ENCODE measurements at regions not wholly inside any gene's neighbourhood (a gene's known extent, or its start where the extent isn't known, plus 50 kb on each side); places are given as distances from the start of the nearest gene placed in this dataset.
"Not testable (repeated sequence)": the region's sequence is repeated elsewhere in the genome, so short reads cannot be mapped to it uniquely, and the experiment has no call there.

DNA sequence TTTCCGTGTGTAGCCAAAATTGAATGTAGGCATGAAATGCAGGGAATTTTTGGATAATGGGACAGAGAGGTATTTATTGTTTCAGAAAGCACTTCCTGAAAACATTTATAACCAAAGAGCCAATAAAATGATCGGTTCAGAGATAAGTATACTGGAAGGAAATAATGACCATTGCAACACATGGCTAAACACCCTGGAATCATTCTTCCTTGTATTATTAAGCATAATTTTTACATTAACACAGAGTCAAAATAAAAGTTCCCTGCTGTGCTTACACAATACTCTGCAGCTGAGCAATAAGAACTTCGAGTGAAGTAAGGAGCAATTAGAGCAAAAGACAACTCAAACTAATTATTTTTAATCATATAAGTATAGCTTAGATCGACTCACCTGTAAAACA is 648.3 kb downstream of the TNS3 start:
- DNase-seq (ENCODE audit: low spot score): no peak

DNA sequence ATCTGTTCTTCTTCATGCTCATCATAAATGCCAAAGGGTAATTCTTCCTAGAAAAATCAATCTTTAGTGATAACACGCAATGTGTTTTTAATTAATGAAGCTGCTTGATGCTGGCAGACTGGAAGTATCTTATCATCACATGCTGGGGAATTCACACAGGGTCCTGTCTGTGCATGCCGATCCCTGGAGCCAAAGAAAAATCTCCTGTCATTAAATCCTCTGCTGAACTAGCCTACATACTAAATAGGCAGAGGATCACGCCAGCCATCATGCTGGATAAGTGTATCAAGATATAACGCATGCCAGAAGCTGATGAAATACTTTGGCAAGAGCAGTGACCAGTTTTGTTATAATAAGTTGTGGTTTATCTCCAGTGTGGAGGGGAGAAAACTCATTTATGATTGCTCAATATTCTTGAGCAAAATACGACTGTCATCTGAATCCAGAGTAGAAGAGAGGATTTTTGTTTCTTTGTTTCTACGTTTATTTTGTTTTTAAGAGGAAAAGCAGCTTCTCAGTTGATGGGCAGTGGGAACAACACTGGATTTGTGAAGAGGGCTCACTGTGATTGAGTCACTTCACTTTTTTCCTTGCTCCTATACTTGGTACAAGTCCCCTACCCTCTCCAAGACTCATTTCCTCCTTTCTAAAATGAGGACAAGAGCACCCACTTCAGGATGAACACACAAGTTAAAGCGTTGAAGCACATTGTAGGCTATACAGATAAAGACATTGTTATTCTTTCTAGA is 649.1 kb downstream of the TNS3 start:
- peak; percentile 63 for DNase-seq (ENCODE audit: low spot score)

DNA sequence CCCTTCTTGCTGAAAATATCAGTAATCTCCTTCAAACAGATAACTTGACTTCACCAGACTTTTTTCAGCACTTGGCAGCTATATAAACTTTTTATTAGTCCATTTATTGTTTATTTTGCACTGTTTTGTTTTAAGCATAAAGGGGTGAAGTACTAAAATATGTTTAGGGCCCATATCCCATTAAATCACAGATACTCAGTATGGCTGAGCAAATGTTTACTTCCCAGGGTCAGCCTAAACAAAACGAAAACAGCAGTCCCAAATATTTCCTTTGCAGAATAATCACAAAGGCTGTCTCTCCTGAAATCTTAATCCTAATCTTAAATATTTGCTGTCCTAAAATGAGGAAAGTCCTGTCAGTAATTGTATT is 649.6 kb downstream of the TNS3 start:
- DNase-seq (ENCODE audit: low spot score): no peak

DNA sequence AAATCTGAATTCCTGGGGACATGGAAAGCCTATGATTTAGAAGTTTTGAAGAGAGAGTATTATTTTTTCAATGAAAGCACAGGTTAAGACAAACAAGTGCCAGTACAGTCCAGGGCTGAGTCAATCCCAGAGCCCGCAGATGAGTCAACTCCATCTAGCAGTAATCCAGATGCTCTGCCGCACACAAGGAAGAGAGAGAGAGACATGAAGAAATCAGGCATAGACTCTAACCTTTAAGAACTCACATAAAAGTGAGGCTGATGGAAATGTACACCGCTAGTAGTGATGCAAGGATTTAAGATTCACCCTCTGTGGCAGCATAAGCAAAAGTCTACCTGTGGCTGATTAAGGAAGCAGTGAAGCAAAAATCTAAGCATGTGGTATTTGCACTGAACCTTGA is 651.5 kb downstream of the TNS3 start:
- peak; percentile 76 for DNase-seq (ENCODE audit: low spot score)

DNA sequence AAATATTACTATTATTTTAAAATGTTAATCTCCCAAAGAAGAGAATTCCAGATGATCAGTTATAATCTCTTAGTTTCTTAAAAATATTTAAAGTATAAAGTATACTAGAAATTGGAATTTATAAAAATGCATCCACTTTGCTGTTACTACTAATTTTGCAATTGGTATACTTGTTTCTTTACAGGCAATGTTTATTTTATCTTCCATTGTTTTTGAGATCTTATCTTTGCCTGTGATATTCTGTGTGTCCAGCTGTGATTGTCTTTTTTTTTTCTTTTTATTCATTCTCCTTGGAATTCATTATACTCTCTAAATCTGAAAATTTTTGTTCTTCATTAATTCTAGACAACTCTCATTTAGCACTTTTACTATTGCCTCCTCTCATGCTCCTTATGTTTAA is 652.6 kb downstream of the TNS3 start:
- no peak for DNase-seq (ENCODE audit: low spot score)

DNA sequence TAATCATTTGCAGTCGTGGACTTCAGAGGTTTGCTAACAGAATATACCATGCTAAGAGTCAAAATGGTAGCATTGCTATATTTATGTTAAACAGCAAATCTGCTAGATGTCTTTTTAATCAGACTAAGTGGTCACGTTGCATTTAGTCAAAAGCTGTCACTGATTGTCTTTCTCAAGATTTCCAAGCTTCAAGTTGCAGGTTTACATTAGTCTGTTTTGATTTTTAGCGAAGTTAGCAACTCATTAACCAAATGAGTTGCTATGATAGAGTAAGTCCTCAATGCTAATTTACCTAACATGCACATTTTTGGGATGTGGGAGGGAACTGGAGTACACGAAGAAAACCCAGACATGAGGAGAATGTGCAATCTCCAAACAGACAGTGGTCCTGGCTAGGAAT is 653.2 kb downstream of the TNS3 start:
- DNase-seq (ENCODE audit: low spot score): no peak

DNA sequence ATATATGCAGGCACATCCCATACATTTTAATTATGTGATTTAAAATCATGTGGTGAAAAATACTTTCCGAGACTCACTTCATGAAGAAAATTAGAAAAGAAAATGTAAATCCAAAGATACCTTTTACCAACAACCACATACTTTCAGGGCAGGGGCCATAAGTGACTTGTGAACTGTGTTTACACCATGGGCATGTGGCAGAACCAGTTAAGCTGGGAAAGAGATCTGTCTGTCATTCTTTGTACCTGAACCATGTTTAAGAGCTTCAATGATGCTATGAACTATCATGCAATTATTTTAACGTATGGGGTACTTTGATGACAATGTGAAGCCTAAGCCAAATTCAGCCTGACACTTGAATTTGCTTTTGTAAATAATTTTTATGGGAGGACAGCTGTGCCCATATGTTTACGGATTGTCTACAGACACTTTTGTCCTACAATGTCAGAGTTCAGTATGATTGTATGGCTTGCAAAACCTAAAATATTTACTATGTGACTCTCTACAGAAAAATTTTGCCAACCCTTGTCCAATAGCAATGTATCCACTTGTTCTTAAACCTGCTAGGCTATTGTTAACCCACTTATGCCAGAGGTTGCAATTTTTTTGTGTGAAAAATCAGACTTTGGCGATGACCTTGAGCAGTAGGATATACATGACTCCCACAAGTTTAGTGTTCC is 654.6 kb downstream of the TNS3 start:
- DNase-seq (ENCODE audit: low spot score): no peak

DNA sequence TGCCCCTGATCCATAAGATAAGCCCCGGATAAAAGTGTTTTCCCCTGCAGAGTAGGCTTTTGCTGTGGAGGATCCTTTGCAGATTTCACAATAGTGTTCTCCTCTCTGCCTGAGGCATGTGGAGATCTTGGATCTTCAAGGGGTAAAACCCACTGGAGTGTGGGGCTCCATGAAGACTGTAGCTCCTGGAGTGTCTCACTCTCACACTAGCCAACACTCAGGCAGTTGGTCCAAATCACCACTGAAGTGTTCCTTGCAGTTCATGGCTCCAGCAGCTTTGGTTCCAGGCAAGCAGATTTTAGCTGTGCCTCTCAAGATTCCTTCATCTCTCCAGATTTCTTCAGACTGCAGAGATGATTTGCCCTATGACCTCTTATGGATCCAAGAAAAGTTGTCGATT is 665.3 kb downstream of the TNS3 start:
- no peak for DNase-seq (ENCODE audit: low spot score)

DNA sequence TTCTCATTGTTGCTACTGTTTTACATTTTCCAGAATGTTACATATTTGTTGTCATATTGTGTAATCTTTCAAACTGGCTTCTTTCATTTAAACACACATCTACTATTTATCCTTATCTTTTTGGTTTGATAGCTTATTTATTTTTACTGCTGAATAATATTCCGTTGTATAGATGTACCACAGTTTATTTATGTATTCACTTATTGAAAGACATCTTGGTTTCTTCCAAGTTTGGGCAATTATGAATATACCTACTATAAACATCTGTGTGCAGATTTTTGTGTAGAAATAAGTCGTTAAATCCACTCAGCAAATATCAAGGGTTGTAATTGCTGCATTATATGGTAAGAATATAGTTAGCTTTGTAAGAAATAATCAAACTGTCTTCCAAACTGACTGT is 669.2 kb downstream of the TNS3 start:
- no peak for DNase-seq (ENCODE audit: low spot score)

DNA sequence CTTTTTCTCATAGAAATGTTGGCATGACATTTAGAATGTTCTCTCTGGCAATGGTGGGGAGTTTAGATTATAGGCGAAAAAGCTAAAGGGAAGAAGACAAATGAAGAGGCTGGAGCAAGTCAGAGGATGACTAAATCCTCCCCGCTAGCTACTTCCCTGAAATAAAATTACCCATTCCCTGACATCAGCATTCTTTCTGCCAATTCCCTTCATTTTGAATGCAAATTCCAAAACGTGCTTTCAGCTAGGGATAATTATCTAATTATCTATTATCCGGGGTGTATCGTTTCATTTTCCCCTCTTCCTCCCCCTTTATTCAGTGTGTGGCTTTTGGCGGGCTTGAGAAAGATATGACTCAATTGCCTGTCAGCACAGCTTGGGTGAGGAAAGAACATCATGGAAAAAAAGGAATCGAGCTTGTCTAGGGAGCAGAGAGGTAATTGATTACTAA is 672.3 kb downstream of the TNS3 start:
- no peak for DNase-seq (ENCODE audit: low spot score)

DNA sequence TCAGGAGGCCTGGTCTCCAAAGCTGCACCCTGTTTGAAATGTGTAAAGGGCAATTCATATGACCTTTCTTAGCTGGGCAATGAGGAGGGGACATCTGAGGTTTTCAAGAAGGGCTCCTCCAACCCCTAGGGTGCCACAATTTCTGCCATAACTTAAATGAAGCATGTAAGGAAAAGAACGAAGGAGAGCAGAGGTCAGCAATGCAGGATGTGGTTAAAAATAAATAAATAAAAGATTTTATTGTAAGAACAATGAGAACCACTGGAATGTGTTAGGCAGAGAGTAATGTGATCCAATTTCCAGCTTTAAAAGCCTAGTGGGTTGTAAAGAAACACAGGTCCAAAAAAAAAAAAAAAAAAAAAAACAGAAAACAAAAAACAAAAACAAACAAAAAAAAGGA is 673.1 kb downstream of the TNS3 start:
- peak; percentile 69 for DNase-seq (ENCODE audit: low spot score)

DNA sequence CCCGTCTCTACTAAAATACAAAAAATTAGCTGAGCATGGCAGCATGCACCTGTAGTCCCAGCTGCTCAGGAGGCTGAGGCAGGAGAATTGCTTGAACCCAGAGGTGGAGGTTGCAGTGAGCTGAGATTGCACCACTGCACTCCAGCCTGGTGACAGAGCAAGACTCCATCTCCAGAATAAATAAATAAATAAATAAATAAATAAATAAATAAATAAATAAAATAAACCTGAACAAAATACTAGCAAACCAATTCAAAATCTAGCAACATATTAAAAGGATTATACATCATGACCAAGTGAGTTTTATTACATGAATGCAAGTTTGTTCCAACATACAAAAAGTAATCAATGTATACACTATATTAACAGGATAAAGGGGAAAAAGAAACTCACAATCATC is 677.4 kb downstream of the TNS3 start:
- not testable (repeated sequence) for DNase-seq (ENCODE audit: low spot score)

DNA sequence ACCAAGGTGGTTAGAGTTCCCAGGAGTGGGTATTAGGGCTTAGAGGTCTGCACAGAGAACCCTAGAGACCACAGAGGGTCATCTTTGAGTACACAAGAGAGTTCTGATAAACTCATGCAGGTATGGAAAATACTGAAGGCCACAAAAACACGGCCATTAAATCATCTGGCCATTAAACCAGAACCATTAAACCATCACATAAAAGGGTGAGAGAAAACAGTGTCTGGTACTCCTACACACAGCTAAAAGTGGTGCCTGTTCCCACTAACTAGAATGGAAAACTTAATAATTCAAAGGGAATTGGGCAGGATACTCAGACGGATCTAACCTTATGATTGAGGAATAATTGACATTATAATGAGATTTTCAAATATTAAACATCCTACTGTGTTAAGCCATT is 679.4 kb downstream of the TNS3 start:
- DNase-seq (ENCODE audit: low spot score): no peak

DNA sequence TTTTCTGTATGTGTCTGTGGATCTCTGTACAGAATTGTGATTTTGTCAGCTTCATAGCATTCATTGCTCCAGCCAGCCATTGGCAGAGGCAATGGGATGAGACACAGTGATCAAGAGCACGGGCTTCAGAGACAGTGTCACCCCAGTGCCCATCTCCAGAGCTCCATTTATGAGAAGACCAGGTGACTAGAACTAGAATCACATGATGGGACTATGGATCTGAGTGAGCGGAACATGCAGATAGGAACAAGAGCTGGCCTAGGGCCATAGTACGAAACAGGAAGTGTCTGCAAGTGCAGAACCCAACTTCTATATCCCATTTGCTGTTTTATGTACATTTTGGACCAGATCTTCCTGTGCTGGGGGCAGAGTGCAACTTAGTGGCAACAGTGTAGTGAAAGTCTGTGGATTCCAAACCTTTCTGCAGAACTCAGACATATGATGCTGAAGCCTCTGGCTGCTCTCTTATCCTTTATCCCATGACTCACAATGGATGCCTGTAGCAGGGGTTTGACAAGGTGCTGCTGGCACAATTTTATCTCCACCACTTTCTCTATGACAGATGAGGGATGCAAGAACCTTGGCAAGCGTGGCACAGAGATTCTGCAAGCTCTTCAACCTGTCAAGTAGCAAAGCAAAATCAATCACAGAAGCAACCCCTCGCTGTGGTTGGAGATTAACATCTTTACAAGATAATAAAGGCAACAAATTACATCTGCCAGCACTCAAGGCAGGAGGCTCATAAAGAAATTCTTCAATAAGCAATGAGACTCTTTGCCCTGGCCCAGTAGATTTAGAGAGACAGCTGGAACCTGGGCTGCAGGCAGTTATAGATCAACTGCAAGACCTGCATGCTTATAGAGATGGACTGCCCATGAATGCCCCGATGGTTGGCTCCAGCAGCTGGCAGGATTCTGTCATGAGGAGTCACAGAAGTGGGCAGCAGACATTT is 681.3 kb downstream of the TNS3 start:
- DNase-seq (ENCODE audit: low spot score): peak; percentile 8

DNA sequence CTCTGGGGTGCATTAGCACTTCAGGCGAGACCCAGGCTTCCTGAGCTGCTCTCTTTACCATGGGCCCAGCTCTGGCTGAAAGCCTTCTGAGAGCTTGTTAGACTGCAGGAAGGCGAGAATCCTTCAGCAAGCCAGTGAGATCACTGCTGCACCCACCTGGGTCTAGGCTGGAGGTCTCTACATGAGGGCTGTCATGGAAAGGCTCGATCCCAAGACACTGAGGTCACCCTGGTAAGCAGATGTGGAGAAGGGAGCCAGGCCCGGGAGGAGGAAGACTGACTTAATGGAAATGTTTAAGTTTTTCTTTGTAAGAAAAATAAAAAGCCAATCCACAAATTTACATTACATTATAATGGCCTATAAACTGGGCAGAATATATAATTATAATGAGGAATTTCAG is 684.5 kb downstream of the TNS3 start:
- DNase-seq (ENCODE audit: low spot score): no peak

DNA sequence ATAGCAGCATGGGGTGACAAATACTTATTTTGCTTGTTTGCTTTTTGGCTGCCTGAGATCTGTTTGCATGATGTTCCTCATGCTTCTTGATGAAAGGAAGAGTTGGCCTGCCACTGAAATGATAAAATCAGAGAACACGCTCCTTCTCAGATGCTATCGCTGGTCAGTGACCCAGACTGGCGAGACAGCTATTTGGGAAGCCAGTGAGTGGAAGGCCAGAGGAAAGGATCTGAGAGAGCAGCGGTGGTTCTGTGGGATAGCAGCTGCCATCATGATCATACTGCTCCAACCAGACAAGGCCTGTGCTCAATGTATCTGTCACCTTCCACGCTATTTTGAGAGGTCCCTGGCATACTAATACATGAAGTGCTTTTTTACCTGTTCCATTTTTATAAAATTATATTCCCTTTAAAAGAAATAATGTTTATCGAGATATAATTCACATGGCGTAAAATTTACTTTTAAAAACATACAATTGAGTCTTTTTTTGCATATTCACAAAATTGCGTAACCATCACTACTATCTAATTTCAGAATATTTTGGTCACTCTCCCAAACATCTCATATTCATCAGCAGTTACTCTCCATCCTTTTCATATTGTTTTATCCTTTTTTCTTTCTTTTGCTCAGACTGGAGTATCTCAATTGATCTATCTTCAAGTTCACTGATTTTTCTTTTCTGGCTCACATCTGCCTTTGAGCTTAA is 695.1 kb downstream of the TNS3 start:
- no peak for DNase-seq (ENCODE audit: low spot score)

DNA sequence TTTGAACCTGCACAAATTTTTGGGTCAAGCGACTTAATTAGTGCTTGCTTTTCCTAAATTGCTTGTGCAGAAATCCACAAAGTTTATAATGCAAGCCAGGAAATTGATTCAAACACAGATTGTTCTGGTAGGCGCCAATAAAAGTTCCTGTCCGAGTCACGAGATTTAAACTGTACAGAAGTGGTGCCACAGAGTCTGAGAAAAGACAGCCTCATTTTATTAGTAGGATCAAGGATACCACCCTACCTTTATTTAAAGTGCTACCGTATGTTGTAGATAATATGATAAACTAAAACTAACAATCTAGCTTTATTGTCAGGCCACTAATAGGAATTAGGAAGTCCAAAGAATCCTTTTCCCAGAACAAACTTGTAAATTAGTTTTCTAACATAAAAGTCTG is 696.7 kb downstream of the TNS3 start:
- peak; percentile 7 for DNase-seq (ENCODE audit: low spot score)

DNA sequence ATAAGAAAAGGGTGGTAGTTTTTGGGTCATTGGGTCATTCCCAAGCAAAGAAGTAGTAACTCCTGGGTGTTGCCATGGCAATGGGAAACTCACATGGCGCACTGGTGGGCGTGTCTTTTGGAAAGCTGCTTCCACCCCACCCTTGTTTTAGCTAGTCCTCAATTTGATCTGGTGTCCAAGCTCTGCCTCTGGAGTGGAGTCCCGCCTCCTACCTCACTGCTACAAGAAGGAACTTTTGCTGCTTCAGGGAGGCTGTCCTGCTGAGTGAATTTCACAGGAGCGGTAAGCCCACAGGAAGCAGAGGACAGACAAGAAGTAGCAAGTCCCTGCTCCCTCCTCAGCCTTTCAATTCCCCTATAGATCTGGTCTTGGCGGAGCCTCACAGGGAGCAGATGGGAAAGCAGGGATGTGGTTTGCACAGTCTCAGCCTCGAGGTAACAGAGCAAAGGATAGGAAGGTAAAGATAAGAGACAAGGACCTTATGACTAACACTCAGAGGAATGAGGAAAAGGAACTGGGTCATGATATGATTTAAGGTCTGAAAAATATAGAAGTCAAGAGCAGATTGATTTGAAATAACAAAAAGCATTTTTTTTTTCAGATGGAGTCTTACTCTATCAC is 700.3 kb downstream of the TNS3 start:
- peak; percentile 66 for DNase-seq (ENCODE audit: low spot score)

DNA sequence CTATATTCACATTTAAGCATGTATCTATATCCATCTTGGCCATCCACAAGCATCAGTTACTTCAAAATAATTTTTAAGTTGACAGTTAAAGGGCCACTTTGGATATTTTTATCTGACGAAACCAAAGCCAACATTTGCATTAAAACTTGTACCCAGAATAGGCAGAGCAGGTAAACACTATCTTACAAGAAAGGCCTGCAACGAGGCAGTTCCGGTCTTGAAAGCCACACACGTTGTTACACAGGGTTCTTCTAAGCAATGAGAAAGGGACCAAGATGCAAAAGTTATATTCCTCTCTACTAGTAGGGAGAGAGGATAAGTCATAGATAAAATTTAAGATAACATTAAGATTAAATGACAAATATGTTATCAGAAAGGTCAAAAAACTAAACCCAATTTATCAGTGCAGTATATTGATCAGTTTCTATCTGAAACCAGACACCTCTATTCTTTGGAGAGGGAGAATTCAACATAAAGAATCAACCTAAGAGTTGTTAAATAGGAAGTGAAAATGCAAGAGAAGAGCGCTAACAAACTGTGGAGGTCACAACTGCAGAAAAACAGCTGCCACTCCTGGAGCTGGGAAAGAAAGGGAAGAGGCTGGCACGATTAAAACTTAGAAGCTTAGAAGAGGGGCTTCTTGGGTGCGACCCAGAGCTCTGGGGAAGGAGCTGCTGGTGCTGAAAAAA is 701.3 kb downstream of the TNS3 start:
- DNase-seq (ENCODE audit: low spot score): no peak

DNA sequence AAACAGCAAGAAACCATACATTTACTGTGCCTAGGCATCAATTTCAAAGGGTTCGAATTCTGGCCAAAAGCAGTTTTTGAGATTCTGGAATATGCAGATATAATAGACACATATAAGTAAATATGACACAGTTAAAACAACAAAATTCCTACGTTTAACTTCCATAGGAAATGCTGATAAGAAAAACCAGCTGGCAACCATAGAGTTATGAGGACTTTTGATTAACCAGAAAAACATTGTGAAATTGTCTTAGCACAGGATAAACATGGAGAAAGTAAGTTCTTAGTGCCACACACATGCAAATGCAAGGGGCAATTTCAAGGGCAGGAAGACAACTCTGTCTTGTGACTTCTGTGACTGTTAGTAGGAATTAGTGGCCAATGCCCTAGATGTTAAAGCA is 702.1 kb downstream of the TNS3 start:
- no peak for DNase-seq (ENCODE audit: low spot score)

DNA sequence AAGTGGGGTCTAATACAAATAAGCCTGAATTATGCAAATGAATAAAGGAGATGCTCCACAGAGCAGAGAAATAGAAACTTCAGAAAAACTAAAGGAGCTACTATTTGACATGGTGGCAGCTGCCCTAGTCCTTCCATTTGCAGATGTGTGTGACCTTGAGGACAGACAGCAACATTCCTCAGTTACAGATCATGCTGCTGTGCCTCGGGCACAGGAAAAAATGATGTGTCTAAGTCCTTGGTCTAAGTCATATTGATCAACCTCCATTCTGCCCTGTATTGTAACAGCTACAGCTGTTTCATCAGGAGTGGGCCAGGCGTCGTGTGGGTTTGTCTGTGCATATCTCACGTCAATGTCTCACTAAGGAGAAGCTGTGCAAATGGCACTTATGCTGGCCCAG is 710.4 kb downstream of the TNS3 start:
- no peak for DNase-seq (ENCODE audit: low spot score)
